H9 (cell line): ENCODE measurements at regions not wholly inside any gene's neighbourhood (a gene's known extent, or its start where the extent isn't known, plus 50 kb on each side); places are given as distances from the start of the nearest gene placed in this dataset.
A peak's percentile ranks its signal among the peaks of the same experiment; 100 is the strongest.

Source experiments
- DNase-seq: peaks from one replicate; pipeline ENCODE4 v3.0.0-alpha.2; 2017
- H2AFZ ChIP-seq: one replicate; pipeline ENCODE4 v1.6.1; 2013; ENCODE audit warnings: mild to moderate bottlenecking, low read length, control low read depth, moderate library complexity
- H2AK5ac ChIP-seq: 2 replicates; pipeline ENCODE4 v1.6.1; 2013; ENCODE audit warnings: low read length, control low read depth, mixed read lengths; ENCODE audit not compliant: insufficient read length
- H2BK120ac ChIP-seq: one replicate; pipeline ENCODE4 v1.6.1; 2013; ENCODE audit warnings: low read depth, mild to moderate bottlenecking, low read length, control low read depth, inconsistent platforms; ENCODE audit not compliant: poor library complexity, severe bottlenecking
- H2BK12ac ChIP-seq: 2 replicates; pipeline ENCODE4 v1.6.1; 2013; ENCODE audit warnings: low read length, control low read depth, mixed read lengths, low read depth; ENCODE audit not compliant: insufficient read length
- H2BK15ac ChIP-seq: 2 replicates; pipeline ENCODE4 v1.6.1; 2013; ENCODE audit warnings: low read depth, low read length, control low read depth
- H2BK20ac ChIP-seq: one replicate; pipeline ENCODE4 v1.6.1; 2013; ENCODE audit warnings: low read depth, mild to moderate bottlenecking, low read length, control low read depth, inconsistent platforms; ENCODE audit not compliant: poor library complexity, severe bottlenecking
- H2BK5ac ChIP-seq: 2 replicates; pipeline ENCODE4 v1.6.1; 2013; ENCODE audit warnings: low read length, control low read depth, mixed read lengths; ENCODE audit not compliant: insufficient read length
- H3K14ac ChIP-seq: 2 replicates; pipeline ENCODE4 v1.6.1; 2013; ENCODE audit warnings: low read length, control low read depth; ENCODE audit not compliant: insufficient read depth
- H3K18ac ChIP-seq: 2 replicates; pipeline ENCODE4 v1.6.1; 2013; ENCODE audit warnings: low read depth, mild to moderate bottlenecking, mixed read lengths, low read length, control low read depth; ENCODE audit not compliant: insufficient read length
- H3K23ac ChIP-seq: 2 replicates; pipeline ENCODE4 v1.6.1; 2013; ENCODE audit warnings: low read length, control low read depth, mixed read lengths, low read depth; ENCODE audit not compliant: insufficient read length
- H3K23me2 ChIP-seq: 2 replicates; pipeline ENCODE4 v1.6.1; 2013; ENCODE audit warnings: low read depth, mild to moderate bottlenecking, mixed read lengths, low read length, control low read depth; ENCODE audit not compliant: insufficient read length, poor library complexity, severe bottlenecking
- H3K27ac ChIP-seq: 2 replicates; pipeline ENCODE4 v1.5.1; 2013; ENCODE audit warnings: low read length, control low read depth, mixed read lengths, low read depth; ENCODE audit not compliant: insufficient read length
- H3K27me3 ChIP-seq: 2 replicates; pipeline ENCODE4 v1.6.1; 2013; ENCODE audit warnings: low read length, control low read depth, inconsistent platforms; ENCODE audit not compliant: insufficient read depth
- H3K4ac ChIP-seq: 2 replicates; pipeline ENCODE4 v1.6.1; 2013; ENCODE audit warnings: low read depth, mild to moderate bottlenecking, control low read depth, inconsistent platforms, low read length, moderate library complexity
- H3K4me1 ChIP-seq: 2 replicates; pipeline ENCODE4 v1.6.1; 2013; ENCODE audit warnings: low read length, control low read depth, inconsistent platforms; ENCODE audit not compliant: insufficient read depth
- H3K4me2 ChIP-seq: 2 replicates; pipeline ENCODE4 v1.6.1; 2013; ENCODE audit warnings: low read length, control low read depth, mixed read lengths; ENCODE audit not compliant: insufficient read length, insufficient read depth
- H3K56ac ChIP-seq: 2 replicates; pipeline ENCODE4 v1.6.1; 2013; ENCODE audit warnings: low read depth, mild to moderate bottlenecking, mixed read lengths, low read length, control low read depth; ENCODE audit not compliant: insufficient read length
- H3K79me1 ChIP-seq: 2 replicates; pipeline ENCODE4 v1.6.1; 2013; ENCODE audit warnings: low read depth, mild to moderate bottlenecking, moderate library complexity, low read length, control low read depth, inconsistent platforms; ENCODE audit not compliant: insufficient read depth, poor library complexity, severe bottlenecking
- H3K79me2 ChIP-seq: 2 replicates; pipeline ENCODE4 v1.6.1; 2013; ENCODE audit warnings: low read length, control low read depth, inconsistent platforms; ENCODE audit not compliant: insufficient read depth
- H3K9ac ChIP-seq: 2 replicates; pipeline ENCODE4 v1.6.1; 2013; ENCODE audit warnings: low read length, control low read depth, mixed read lengths; ENCODE audit not compliant: insufficient read length; ENCODE audit errors: extremely low read depth
- H3K9me3 ChIP-seq: one replicate; pipeline ENCODE4 v1.6.1; 2013; ENCODE audit warnings: low read depth, low read length, inconsistent platforms; ENCODE audit not compliant: control insufficient read depth
- H3T11ph ChIP-seq: one replicate; pipeline ENCODE4 v1.6.1; 2013; ENCODE audit warnings: mild to moderate bottlenecking, low read length, control low read depth, inconsistent platforms
- H4K20me1 ChIP-seq: one replicate; pipeline ENCODE4 v1.6.1; 2013; ENCODE audit not compliant: control insufficient read depth, insufficient read length, insufficient read depth
- H4K5ac ChIP-seq: 2 replicates; pipeline ENCODE4 v1.6.1; 2013; ENCODE audit warnings: low read depth, mild to moderate bottlenecking, mixed read lengths, low read length, control low read depth; ENCODE audit not compliant: insufficient read length
- H4K8ac ChIP-seq: replicated peaks from 2 replicates; pipeline ENCODE4 v1.6.1; 2013; ENCODE audit warnings: low read length, control low read depth, mixed read lengths, low read depth; ENCODE audit not compliant: insufficient read length
- H4K91ac ChIP-seq: 2 replicates; pipeline ENCODE4 v1.6.1; 2013; ENCODE audit warnings: low read depth, mild to moderate bottlenecking, moderate library complexity, mixed read lengths, low read length, control low read depth; ENCODE audit not compliant: insufficient read length
- H3K27ac Mint-ChIP-seq, 3 experiments: 2 replicates in 2 of 3; 3 replicates in 1 of 3; pipeline ENCODE4 v1.8.0; 2020 to 2021; ENCODE audit warnings: mixed read lengths in 3 of 3, mild to moderate bottlenecking in 1 of 3, moderate library complexity in 1 of 3
- H3K27me3 Mint-ChIP-seq: 2 replicates; pipeline ENCODE4 v1.8.0; 2021; ENCODE audit warnings: low read depth, mild to moderate bottlenecking, moderate library complexity, mixed read lengths
- H3K36me3 Mint-ChIP-seq, 3 experiments: 2 replicates in 2 of 3; 3 replicates in 1 of 3; pipeline ENCODE4 v1.8.0; 2020 to 2021; ENCODE audit warnings: low read depth in 3 of 3, mixed read lengths in 3 of 3; ENCODE audit not compliant: insufficient read depth in 1 of 3
- H3K4me1 Mint-ChIP-seq, 2 experiments: 2 replicates each; pipeline ENCODE4 v1.8.0; 2020; ENCODE audit warnings: mixed read lengths in 2 of 2
- H3K4me3 Mint-ChIP-seq, 2 experiments: 2 replicates in 1 of 2; 3 replicates in 1 of 2; pipeline ENCODE4 v1.8.0; 2020 to 2021; ENCODE audit warnings: mild to moderate bottlenecking in 2 of 2, mixed read lengths in 2 of 2, moderate library complexity in 1 of 2
- H3K9me3 Mint-ChIP-seq, 2 experiments: 2 replicates in 1 of 2; 3 replicates in 1 of 2; pipeline ENCODE4 v1.8.0; 2020; ENCODE audit warnings: mild to moderate bottlenecking in 2 of 2, mixed read lengths in 2 of 2, moderate library complexity in 1 of 2
- WGBS: extraction: QIAGEN DNeasy Blood & Tissue Kit; methylation state at CpG from one replicate; pipeline ENCODE4 v1.1.7; 2013; ENCODE audit warnings: missing lambda C conversion rate, low lambda C conversion rate, mixed read lengths; ENCODE audit not compliant: insufficient read length; ENCODE audit errors: extremely low coverage; 5-methylcytosine and 5-hydroxymethylcytosine counted together
- TF ChIP-seq, protein P1 (sequence below): fragments of 200-600 bp; sonication (generic); conservative IDR thresholded peaks from 3 replicates; pipeline ENCODE4 v1.8.0; 2021; ENCODE audit warnings: antibody characterized with exemption, mild to moderate bottlenecking

DNA sequence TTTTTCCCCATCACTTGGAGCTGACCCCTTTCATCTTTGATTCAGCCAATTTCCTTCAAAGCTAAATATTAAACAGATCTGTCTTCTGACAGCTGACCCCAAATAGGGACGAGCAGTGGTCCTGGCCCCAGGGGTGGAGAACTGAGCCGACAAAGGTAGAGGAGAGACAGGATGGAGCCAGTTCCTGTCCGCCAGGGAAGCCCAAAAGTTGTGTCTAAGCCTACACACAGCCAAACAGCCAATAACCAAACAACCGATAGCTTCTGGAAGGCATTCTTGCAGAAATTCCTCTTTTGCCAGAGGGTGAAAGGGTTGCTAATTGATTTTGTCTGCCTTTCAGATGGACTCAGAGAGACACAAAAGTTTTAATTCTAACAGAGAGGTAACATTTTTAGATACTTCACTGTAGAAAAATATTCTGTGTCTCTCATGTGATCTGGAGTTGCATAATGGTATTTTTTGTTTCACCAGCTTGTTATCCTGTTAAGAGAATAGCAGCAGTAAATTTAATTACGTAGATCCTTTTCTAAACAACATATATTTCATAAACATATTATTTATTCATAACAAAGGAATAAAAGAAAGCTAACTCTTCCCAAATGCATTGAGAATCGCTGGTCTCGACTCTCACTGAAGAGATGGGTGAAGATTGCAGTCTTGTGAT, 161.7 kb upstream of the LYZL1 start:
- Histone ChIP-seq H3K4me1 (peaks cover 3% of the 10 kb centered on the region; the same call in 1 of the 2 replicates), H2AK5ac (no peak overlapping the region), H3K56ac (no peak overlapping the region), H3K79me2 (no peaks in the 10 kb centered on the region), H3K9me3 (no peaks in the 10 kb centered on the region), H3K9ac (no peak overlapping the region), H3K23me2 (no peaks in the 10 kb centered on the region), H4K20me1 (no peaks in the 10 kb centered on the region), H3K27ac (no peak overlapping the region), H3K4ac (no peak overlapping the region), H3K23ac (no peak overlapping the region), H2BK12ac (no peak overlapping the region), H4K5ac (no peak overlapping the region), H3K14ac (no peak overlapping the region), H3T11ph (no peak overlapping the region), H3K79me1 (no peaks in the 10 kb centered on the region), H2BK120ac (no peak overlapping the region), H4K8ac (no peak overlapping the region), H2BK15ac (no peak overlapping the region), H2BK20ac (no peak overlapping the region), H3K4me2 (no peak overlapping the region), H3K27me3 (no peaks in the 10 kb centered on the region), H2BK5ac (no peak overlapping the region), H2AFZ (no peak overlapping the region), H4K91ac (no peak overlapping the region), H3K18ac (no peak overlapping the region)
- H3K27ac Mint-ChIP-seq = peak overlapping the region in 1 of 3 experiments; percentile 1; a peak in 1 of 7 replicates
- no peaks in the 10 kb centered on the region for H3K27me3 Mint-ChIP-seq
- TF ChIP-seq, protein P1, sequence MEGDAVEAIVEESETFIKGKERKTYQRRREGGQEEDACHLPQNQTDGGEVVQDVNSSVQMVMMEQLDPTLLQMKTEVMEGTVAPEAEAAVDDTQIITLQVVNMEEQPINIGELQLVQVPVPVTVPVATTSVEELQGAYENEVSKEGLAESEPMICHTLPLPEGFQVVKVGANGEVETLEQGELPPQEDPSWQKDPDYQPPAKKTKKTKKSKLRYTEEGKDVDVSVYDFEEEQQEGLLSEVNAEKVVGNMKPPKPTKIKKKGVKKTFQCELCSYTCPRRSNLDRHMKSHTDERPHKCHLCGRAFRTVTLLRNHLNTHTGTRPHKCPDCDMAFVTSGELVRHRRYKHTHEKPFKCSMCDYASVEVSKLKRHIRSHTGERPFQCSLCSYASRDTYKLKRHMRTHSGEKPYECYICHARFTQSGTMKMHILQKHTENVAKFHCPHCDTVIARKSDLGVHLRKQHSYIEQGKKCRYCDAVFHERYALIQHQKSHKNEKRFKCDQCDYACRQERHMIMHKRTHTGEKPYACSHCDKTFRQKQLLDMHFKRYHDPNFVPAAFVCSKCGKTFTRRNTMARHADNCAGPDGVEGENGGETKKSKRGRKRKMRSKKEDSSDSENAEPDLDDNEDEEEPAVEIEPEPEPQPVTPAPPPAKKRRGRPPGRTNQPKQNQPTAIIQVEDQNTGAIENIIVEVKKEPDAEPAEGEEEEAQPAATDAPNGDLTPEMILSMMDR = no peak
- H3K36me3 Mint-ChIP-seq = no peaks in the 10 kb centered on the region; a peak in 1 of 7 replicates
- H3K4me3 Mint-ChIP-seq = no peak overlapping the region
- peaks cover 22 to 25% of the 10 kb centered on the region in 2 experiments for H3K4me1 Mint-ChIP-seq
- H3K9me3 Mint-ChIP-seq = 0 out of 5 replicates have a peak, but pooled peaks cover 0 to 4% of the 10 kb centered on the region in 2 experiments
- DNase-seq = no peak
- no CpG with 5 or more reads among the region's 7 CpGs for WGBS
